Neural progenitor cell (in vitro differentiated cells): ENCODE measurements at regions not wholly inside any gene's neighbourhood (a gene's known extent, or its start where the extent isn't known, plus 50 kb on each side); places are given as distances from the start of the nearest gene placed in this dataset.

Source experiments
- DNase-seq: peaks from one replicate; pipeline ENCODE4 v3.0.0-alpha.2; 2016; ENCODE audit warnings: low spot score
- H2AFZ ChIP-seq: fragments of 200-600 bp; sonication (generic); replicated peaks from 2 replicates; pipeline ENCODE4 v1.6.1; 2016; ENCODE audit warnings: antibody characterized with exemption
- H3F3A ChIP-seq: fragments of 200-600 bp; sonication (generic); 2 replicates; pipeline ENCODE4 v1.6.1; 2016; ENCODE audit warnings: antibody characterized with exemption, low read depth
- H3K27ac ChIP-seq: fragments of 200-600 bp; sonication (generic); 2 replicates; pipeline ENCODE4 v1.5.1; 2016; ENCODE audit warnings: mild to moderate bottlenecking
- H3K27me3 ChIP-seq: fragments of 200-600 bp; sonication (generic); 2 replicates; pipeline ENCODE4 v1.6.1; 2016; ENCODE audit warnings: mild to moderate bottlenecking, moderate library complexity
- H3K36me3 ChIP-seq: fragments of 200-600 bp; sonication (generic); 2 replicates; pipeline ENCODE4 v1.5.1; 2016
- H3K4me1 ChIP-seq: fragments of 200-600 bp; sonication (generic); 2 replicates; pipeline ENCODE4 v1.6.1; 2016; ENCODE audit warnings: mixed run types
- H3K4me2 ChIP-seq: fragments of 200-600 bp; sonication (generic); 2 replicates; pipeline ENCODE4 v1.6.1; 2016
- H3K4me3 ChIP-seq: fragments of 200-600 bp; sonication (generic); 2 replicates; pipeline ENCODE4 v1.5.1; 2016
- H3K79me2 ChIP-seq: fragments of 200-600 bp; sonication (generic); 2 replicates; pipeline ENCODE4 v1.6.1; 2016; ENCODE audit warnings: low read depth
- H3K9ac ChIP-seq: fragments of 200-600 bp; sonication (generic); 2 replicates; pipeline ENCODE4 v1.6.1; 2016
- H3K9me3 ChIP-seq: fragments of 200-600 bp; sonication (generic); 2 replicates; pipeline ENCODE4 v1.5.1; 2016; ENCODE audit warnings: low read depth
- H4K20me1 ChIP-seq: fragments of 200-600 bp; sonication (generic); 2 replicates; pipeline ENCODE4 v1.6.1; 2016; ENCODE audit warnings: low read depth
- H3K27ac Mint-ChIP-seq: 3 replicates; pipeline ENCODE4 v1.8.0; 2021; ENCODE audit warnings: mixed read lengths
- H3K27me3 Mint-ChIP-seq: 2 replicates; pipeline ENCODE4 v1.8.0; 2022; ENCODE audit warnings: low read depth, mild to moderate bottlenecking, inconsistent platforms, moderate library complexity, mixed read lengths; ENCODE audit not compliant: insufficient read depth
- H3K36me3 Mint-ChIP-seq: 3 replicates; pipeline ENCODE4 v1.8.0; 2021; ENCODE audit warnings: mixed read lengths
- H3K4me1 Mint-ChIP-seq: 3 replicates; pipeline ENCODE4 v1.8.0; 2021; ENCODE audit warnings: mixed read lengths
- H3K4me3 Mint-ChIP-seq: 3 replicates; pipeline ENCODE4 v1.8.0; 2021; ENCODE audit warnings: mild to moderate bottlenecking, moderate library complexity, mixed read lengths
- H3K9me3 Mint-ChIP-seq: 3 replicates; pipeline ENCODE4 v1.8.0; 2020; ENCODE audit warnings: mixed read lengths
- EZH2 ChIP-seq: fragments of 200-600 bp; sonication (generic); IDR thresholded peaks from 2 replicates; pipeline ENCODE4 v1.6.1; 2017; ENCODE audit warnings: antibody characterized with exemption, mild to moderate bottlenecking, moderate library complexity
- EZH2phosphoT487 ChIP-seq: fragments of 200-600 bp; sonication (generic); IDR thresholded peaks from 2 replicates; pipeline ENCODE4 v1.6.1; 2017; ENCODE audit warnings: antibody characterized with exemption
- TF ChIP-seq, protein P1 (sequence below): fragments of 200-600 bp; sonication (generic); IDR thresholded peaks from 2 replicates; pipeline ENCODE4 v1.5.1; 2017; ENCODE audit warnings: antibody characterized with exemption, mild to moderate bottlenecking

DNA sequence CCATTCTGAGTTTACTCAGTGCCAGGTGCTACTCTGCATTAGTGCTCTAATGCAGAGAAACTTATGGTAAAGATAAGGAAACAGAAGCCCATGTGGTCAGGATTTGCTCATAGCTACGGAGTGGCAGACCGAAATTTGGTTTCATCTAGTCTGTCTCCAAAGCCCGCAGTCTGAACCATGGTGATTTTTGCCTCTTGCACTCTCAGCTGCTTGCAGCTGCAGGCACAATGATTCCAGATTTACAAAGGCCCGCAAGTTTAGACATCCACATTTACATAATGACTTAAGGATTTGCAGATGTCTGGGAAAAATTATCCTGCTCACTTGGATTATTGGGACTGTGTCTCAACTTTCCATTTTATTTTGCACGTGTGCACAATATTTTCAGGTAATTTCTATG lies 161.3 kb upstream of the KCNJ6 start:
- Histone ChIP-seq H3K9me3 (no peaks in the 10 kb centered on the region), H3F3A (no peaks in the 10 kb centered on the region), H3K27me3 (no peaks in the 10 kb centered on the region), H3K4me1 (peaks cover 7% of the 10 kb centered on the region), H3K9ac (no peak overlapping the region), H3K4me3 (no peak overlapping the region), H3K4me2 (no peak overlapping the region), H3K27ac (no peak overlapping the region), H2AFZ (peak overlapping the region; percentile 15), H3K36me3 (no peaks in the 10 kb centered on the region), H3K79me2 (no peaks in the 10 kb centered on the region), H4K20me1 (no peaks in the 10 kb centered on the region)
- H3K4me1 Mint-ChIP-seq = peaks cover 8% of the 10 kb centered on the region
- H3K4me3 Mint-ChIP-seq = no peak overlapping the region
- H3K27me3 Mint-ChIP-seq = no peaks in the 10 kb centered on the region
- TF ChIP-seq, protein P1, sequence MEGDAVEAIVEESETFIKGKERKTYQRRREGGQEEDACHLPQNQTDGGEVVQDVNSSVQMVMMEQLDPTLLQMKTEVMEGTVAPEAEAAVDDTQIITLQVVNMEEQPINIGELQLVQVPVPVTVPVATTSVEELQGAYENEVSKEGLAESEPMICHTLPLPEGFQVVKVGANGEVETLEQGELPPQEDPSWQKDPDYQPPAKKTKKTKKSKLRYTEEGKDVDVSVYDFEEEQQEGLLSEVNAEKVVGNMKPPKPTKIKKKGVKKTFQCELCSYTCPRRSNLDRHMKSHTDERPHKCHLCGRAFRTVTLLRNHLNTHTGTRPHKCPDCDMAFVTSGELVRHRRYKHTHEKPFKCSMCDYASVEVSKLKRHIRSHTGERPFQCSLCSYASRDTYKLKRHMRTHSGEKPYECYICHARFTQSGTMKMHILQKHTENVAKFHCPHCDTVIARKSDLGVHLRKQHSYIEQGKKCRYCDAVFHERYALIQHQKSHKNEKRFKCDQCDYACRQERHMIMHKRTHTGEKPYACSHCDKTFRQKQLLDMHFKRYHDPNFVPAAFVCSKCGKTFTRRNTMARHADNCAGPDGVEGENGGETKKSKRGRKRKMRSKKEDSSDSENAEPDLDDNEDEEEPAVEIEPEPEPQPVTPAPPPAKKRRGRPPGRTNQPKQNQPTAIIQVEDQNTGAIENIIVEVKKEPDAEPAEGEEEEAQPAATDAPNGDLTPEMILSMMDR = no peak
- TF ChIP-seq EZH2 = no peak
- no peak for TF ChIP-seq EZH2phosphoT487
- no peaks in the 10 kb centered on the region for H3K36me3 Mint-ChIP-seq
- H3K27ac Mint-ChIP-seq = no peak overlapping the region
- peaks cover 6% of the 10 kb centered on the region for H3K9me3 Mint-ChIP-seq
- no peak for DNase-seq

DNA sequence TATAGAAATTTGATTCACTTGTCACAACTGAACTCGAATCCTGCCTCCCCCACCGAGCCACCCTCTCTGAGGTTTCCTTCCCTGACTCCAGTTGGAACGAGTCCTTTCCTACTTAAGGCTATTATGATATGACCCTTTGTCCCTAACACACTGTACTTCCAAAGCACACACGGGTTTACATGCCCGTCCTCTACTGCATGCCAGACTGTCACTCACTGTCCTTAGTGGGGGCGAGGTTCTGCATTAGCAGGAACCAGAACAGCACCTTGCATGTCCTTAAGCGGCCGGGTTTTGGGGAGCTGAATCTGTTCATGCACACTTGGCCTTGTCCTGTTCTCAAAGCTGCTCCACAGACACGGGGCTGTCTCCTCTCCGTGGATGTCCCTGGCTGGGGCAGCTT lies 164.6 kb upstream of the KCNJ6 start:
- no peak overlapping the region for H3K4me3 Mint-ChIP-seq
- Histone ChIP-seq H3K4me1 (peaks cover 7% of the 10 kb centered on the region), H3K27ac (no peak overlapping the region), H2AFZ (no peak overlapping the region), H3K27me3 (no peaks in the 10 kb centered on the region), H3F3A (no peaks in the 10 kb centered on the region), H3K9me3 (no peaks in the 10 kb centered on the region), H3K4me2 (no peak overlapping the region), H3K9ac (no peak overlapping the region), H3K36me3 (no peaks in the 10 kb centered on the region), H3K4me3 (no peak overlapping the region), H3K79me2 (no peaks in the 10 kb centered on the region), H4K20me1 (no peaks in the 10 kb centered on the region)
- no peaks in the 10 kb centered on the region for H3K9me3 Mint-ChIP-seq
- TF ChIP-seq EZH2 (no peak), EZH2phosphoT487 (no peak)
- TF ChIP-seq, protein P1 = no peak
- no peaks in the 10 kb centered on the region for H3K27me3 Mint-ChIP-seq
- H3K36me3 Mint-ChIP-seq = no peaks in the 10 kb centered on the region
- peaks cover 13% of the 10 kb centered on the region for H3K4me1 Mint-ChIP-seq
- DNase-seq = no peak
- H3K27ac Mint-ChIP-seq = no peak overlapping the region

DNA sequence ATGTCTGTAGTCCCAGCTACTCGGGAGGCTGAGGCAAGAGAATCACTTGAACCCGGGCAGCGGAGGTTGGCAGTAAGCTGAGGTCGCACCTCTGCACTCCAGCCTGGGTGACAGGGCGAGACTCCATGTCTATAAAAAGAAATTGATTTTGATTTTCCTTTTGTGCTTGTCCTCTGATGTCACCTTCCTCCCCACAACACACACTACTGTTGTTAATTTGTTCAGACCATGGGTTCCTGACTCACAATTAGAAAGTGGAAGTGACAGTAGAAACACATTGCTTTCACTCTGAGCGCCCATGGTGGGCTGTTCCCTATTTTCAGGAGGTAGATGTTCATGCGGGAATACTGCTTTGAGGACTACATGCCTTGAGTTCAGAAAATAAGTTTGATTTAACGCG lies 165.5 kb upstream of the KCNJ6 start:
- no peak overlapping the region for H2AFZ ChIP-seq
- DNase-seq = no peak
- H3K27me3 ChIP-seq = no peaks in the 10 kb centered on the region
- no peaks in the 10 kb centered on the region for H3K79me2 ChIP-seq
- H3K4me1 ChIP-seq = peaks cover 7% of the 10 kb centered on the region
- Mint-ChIP-seq H3K9me3 (no peaks in the 10 kb centered on the region), H3K36me3 (no peaks in the 10 kb centered on the region), H3K27ac (no peak overlapping the region), H3K27me3 (no peaks in the 10 kb centered on the region), H3K4me1 (peaks cover 13% of the 10 kb centered on the region), H3K4me3 (no peak overlapping the region)
- TF ChIP-seq EZH2phosphoT487 (no peak), EZH2 (no peak)
- TF ChIP-seq, protein P1 = no peak
- no peaks in the 10 kb centered on the region for H3K9me3 ChIP-seq
- H3F3A ChIP-seq = no peaks in the 10 kb centered on the region
- H3K9ac ChIP-seq = no peak overlapping the region
- H3K27ac ChIP-seq = no peak overlapping the region
- no peak overlapping the region for H3K4me3 ChIP-seq
- H4K20me1 ChIP-seq = no peaks in the 10 kb centered on the region
- no peak overlapping the region for H3K4me2 ChIP-seq
- no peaks in the 10 kb centered on the region for H3K36me3 ChIP-seq
